ENCODE measurements at regions not wholly inside any gene's neighbourhood (a gene's known extent, or its start where the extent isn't known, plus 50 kb on each side); places are given as distances from the start of the nearest gene placed in this dataset.

DNA sequence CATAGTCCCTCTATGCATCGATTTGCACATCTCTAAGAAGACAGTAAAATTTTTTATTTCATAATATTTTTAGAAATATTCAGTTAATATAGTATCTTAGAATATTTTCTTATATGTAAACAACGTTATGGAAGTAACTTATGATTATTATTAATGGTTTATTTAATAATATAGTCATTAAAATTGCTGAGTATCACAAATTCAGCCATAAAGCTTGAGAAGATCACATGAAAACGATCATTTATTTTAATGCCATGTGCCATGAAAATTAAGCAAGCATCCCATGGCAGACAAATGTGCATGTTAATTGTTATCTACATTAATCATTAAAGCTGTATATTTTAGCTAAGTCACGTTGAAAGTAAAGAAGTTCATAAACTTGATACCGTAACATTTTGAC is 907.1 kb downstream of the KCNT2 start:
- Mint-ChIP-seq H3K4me3 (ENCODE audit: unreplicated experiment) (no peak overlapping the region), H3K27ac (ENCODE audit: unreplicated experiment) (no peak overlapping the region), H3K27me3 (ENCODE audit: insufficient read depth, unreplicated experiment) (no peaks in the 10 kb centered on the region), H3K4me1 (ENCODE audit: low read depth, unreplicated experiment) (no peaks in the 10 kb centered on the region), H3K36me3 (ENCODE audit: insufficient read depth, unreplicated experiment) (no peaks in the 10 kb centered on the region), H3K9me3 (ENCODE audit: unreplicated experiment) (no peaks in the 10 kb centered on the region)
- intact Hi-C loops (cut with micrococcal nuclease; ENCODE audit: unreplicated experiment) = no loop called here
- H3K36me3 ChIP-seq (ENCODE audit: control insufficient read depth, insufficient read depth, low read length) = no peaks in the 10 kb centered on the region
- DNase-seq = no peak
- CTCF ChIA-PET = no interaction called here
- no peaks in the 10 kb centered on the region for H3K9me3 ChIP-seq
- BruUV-seq (replicated peaks) = no TSS peak
- no peaks in the 10 kb centered on the region for H3K27me3 ChIP-seq (replicated peaks; ENCODE audit: control insufficient read depth, insufficient read depth, low read length)
- H3K4me1 ChIP-seq = no peaks in the 10 kb centered on the region
- TF ChIP-seq, protein P1, sequence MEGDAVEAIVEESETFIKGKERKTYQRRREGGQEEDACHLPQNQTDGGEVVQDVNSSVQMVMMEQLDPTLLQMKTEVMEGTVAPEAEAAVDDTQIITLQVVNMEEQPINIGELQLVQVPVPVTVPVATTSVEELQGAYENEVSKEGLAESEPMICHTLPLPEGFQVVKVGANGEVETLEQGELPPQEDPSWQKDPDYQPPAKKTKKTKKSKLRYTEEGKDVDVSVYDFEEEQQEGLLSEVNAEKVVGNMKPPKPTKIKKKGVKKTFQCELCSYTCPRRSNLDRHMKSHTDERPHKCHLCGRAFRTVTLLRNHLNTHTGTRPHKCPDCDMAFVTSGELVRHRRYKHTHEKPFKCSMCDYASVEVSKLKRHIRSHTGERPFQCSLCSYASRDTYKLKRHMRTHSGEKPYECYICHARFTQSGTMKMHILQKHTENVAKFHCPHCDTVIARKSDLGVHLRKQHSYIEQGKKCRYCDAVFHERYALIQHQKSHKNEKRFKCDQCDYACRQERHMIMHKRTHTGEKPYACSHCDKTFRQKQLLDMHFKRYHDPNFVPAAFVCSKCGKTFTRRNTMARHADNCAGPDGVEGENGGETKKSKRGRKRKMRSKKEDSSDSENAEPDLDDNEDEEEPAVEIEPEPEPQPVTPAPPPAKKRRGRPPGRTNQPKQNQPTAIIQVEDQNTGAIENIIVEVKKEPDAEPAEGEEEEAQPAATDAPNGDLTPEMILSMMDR (IDR thresholded peaks at IDR 0.05; ENCODE audit: insufficient read depth in 1 of 2, low read depth in 1 of 2, low read length in 1 of 2, severe bottlenecking in 1 of 2, unreplicated experiment in 1 of 2) = no peak
- H3K4me3 ChIP-seq (ENCODE audit: low read depth, low read length) = no peak overlapping the region
- POLR2A ChIA-PET = no interaction called here

DNA sequence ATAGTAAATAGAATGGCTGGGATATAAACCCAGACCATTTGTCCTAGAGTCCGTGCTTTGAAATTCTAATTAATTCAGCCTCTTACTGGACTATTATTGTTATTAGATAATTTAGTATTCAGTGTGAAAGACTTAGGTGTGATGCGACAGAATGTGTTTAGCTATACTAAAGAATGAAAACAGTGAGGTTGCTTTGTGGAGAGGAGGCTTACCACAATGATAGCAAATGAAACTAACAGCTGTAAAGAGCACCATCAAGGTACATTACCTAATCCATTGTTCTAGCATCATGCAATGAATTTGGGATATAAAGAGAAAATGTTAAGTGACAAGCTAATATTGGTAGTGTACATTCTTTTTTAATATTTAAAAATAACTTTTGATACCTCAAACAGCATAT is 911.1 kb downstream of the KCNT2 start:
- H3K27me3 Mint-ChIP-seq (ENCODE audit: insufficient read depth, unreplicated experiment) = no peaks in the 10 kb centered on the region
- Histone ChIP-seq H3K27me3 (replicated peaks; ENCODE audit: control insufficient read depth, insufficient read depth, low read length) (no peaks in the 10 kb centered on the region), H3K9me3 (no peaks in the 10 kb centered on the region), H3K4me3 (ENCODE audit: low read depth, low read length) (no peak overlapping the region), H3K36me3 (ENCODE audit: control insufficient read depth, insufficient read depth, low read length) (no peaks in the 10 kb centered on the region), H3K4me1 (no peaks in the 10 kb centered on the region)
- intact Hi-C loops (cut with micrococcal nuclease; ENCODE audit: unreplicated experiment) = no loop called here
- no peaks in the 10 kb centered on the region for H3K4me1 Mint-ChIP-seq (ENCODE audit: low read depth, unreplicated experiment)
- H3K36me3 Mint-ChIP-seq (ENCODE audit: insufficient read depth, unreplicated experiment) = no peaks in the 10 kb centered on the region
- POLR2A ChIA-PET = no interaction called here
- CTCF ChIA-PET = no interaction called here
- TF ChIP-seq, protein P1 (IDR thresholded peaks at IDR 0.05; ENCODE audit: insufficient read depth in 1 of 2, low read depth in 1 of 2, low read length in 1 of 2, severe bottlenecking in 1 of 2, unreplicated experiment in 1 of 2) = no peak
- no peak overlapping the region for H3K27ac Mint-ChIP-seq (ENCODE audit: unreplicated experiment)
- no peaks in the 10 kb centered on the region for H3K9me3 Mint-ChIP-seq (ENCODE audit: unreplicated experiment)
- no peak for DNase-seq
- no TSS peak for BruUV-seq (replicated peaks)
- H3K4me3 Mint-ChIP-seq (ENCODE audit: unreplicated experiment) = no peak overlapping the region

DNA sequence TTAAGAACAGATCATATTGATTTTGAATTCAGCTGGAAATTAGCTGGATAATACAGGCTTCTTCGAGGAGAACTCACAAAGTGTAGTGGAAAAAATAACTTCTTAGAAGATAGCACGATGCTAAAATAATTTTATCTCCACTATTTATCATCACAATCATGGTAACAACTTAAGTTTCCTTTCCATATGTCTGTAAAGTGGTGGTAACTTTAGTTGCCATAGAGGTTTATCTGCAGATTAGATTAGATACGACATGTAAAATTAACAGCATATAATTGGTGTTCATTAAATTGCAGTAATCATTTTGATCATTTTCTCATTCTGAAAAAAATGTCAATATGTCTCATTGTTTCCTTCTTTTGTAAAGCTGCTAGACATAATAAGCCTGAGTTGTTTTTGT is 921.5 kb downstream of the KCNT2 start:
- H3K4me3 ChIP-seq (ENCODE audit: low read depth, low read length) = no peak overlapping the region
- Mint-ChIP-seq H3K4me1 (ENCODE audit: low read depth, unreplicated experiment) (no peaks in the 10 kb centered on the region), H3K9me3 (ENCODE audit: unreplicated experiment) (no peaks in the 10 kb centered on the region), H3K27me3 (ENCODE audit: insufficient read depth, unreplicated experiment) (no peaks in the 10 kb centered on the region), H3K4me3 (ENCODE audit: unreplicated experiment) (no peak overlapping the region), H3K27ac (ENCODE audit: unreplicated experiment) (no peak overlapping the region), H3K36me3 (ENCODE audit: insufficient read depth, unreplicated experiment) (no peaks in the 10 kb centered on the region)
- TF ChIP-seq, protein P1 (IDR thresholded peaks at IDR 0.05; ENCODE audit: insufficient read depth in 1 of 2, low read depth in 1 of 2, low read length in 1 of 2, severe bottlenecking in 1 of 2, unreplicated experiment in 1 of 2) = no peak
- POLR2A ChIA-PET = no interaction called here
- no peak for DNase-seq
- no peaks in the 10 kb centered on the region for H3K36me3 ChIP-seq (ENCODE audit: control insufficient read depth, insufficient read depth, low read length)
- CTCF ChIA-PET = no interaction called here
- BruUV-seq (replicated peaks) = no TSS peak
- intact Hi-C loops (cut with micrococcal nuclease; ENCODE audit: unreplicated experiment) = no loop called here
- no peaks in the 10 kb centered on the region for H3K9me3 ChIP-seq
- no peaks in the 10 kb centered on the region for H3K4me1 ChIP-seq
- H3K27me3 ChIP-seq (replicated peaks; ENCODE audit: control insufficient read depth, insufficient read depth, low read length) = no peaks in the 10 kb centered on the region
